ENCODE measurements at regions not wholly inside any gene's neighbourhood (a gene's known extent, or its start where the extent isn't known, plus 50 kb on each side); places are given as distances from the start of the nearest gene placed in this dataset.

DNA sequence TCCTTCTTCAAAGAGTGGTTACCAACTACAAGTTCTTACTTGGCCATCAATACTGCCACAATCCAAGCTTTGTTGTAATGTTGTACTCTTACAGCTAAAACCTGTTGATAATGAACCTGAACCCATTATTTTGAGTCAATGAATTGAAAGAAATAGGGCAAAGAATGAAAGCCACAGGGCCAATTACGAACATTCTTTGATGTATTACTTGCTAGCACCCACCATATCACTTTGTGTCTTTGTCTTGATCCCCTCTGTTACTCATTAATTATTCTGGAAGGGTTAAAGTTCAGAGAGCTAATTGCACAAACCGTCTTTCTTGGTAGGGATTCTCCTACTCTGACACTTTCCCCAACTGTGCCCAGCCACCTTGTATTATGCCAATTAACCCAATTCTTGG, 53.2 kb upstream of the TFEC start:
- intact Hi-C loops (cut with micrococcal nuclease) = no loop called here

DNA sequence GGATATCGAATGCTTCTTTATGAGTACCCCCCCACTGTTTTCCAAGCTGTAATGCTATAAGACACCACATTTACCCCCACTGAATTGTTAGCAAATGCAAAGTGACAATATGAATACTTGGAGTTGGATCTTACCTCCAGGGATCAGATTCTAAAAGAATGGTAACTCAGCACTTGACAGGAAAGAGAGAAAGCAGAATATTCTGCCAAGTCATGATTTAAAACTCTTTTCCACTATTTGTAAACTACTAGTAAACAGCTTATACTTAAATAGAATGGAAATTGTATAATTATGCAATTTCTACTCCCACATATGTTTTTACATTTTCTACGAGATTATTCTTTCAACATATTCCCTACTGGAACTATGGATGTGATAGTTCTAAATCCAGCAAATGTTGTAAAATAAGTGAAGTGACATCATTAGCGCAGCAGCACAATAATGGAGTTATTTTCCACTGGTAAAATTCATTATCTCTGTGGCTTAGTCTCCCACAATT, 56.0 kb upstream of the TFEC start:
- intact Hi-C loops (cut with micrococcal nuclease) = no loop called here

DNA sequence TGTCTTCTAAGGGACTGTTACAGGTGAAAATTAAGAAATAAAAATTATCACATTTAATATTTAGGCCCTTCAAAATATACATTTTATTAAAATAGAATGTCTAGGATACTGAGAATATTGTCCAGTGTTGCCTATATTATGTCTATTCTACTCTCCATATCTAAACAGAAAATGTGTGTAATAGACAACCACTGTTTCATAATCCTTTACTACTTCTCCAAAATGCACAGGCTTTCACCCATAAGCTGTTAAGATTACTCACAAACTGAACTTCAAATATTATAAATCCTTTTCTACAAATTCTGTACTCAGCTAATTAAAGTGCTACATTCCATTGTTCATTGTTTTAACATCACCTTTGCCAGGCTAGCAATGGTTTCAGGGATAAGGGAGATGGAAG, 56.7 kb upstream of the TFEC start:
- intact Hi-C loops (cut with micrococcal nuclease) = no loop called here

DNA sequence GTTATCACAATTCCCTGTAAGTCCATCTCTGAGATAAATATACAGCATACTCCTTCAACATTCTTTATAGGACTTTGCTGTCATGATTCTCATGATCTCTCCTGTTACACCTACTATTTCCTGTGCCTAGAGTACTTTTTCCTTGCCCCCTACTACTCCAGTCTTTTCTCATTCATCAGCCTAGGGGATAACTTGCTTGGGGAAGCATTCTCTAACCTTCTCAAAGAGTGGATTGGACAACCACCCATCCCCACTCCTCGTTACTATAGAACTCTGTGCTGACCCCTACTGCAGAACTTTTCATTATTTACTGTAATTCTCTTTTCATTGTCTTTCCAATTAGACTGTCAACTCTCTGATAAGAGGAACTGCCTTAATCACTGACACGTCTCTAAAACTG, 57.4 kb upstream of the TFEC start:
- intact Hi-C loops (cut with micrococcal nuclease) = no loop called here

DNA sequence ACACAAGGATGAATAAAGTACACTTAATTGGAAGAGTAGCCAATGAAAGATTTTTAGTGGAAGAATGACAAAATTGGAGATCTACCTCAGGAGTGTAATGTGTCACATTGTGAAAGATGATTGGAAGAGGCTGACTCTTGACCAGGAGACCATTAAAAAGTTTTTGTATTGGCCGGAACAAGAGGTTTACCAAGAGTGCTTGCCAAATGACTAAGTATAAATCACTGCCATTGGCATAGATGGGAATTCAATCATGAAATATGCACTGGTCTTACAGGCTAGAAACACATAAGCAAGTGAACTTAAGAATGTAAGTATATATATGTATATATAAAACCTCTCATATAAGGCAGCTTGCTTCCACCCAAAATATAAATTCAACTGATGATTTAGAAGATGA, 58.7 kb upstream of the TFEC start:
- intact Hi-C loops (cut with micrococcal nuclease) = no loop called here

DNA sequence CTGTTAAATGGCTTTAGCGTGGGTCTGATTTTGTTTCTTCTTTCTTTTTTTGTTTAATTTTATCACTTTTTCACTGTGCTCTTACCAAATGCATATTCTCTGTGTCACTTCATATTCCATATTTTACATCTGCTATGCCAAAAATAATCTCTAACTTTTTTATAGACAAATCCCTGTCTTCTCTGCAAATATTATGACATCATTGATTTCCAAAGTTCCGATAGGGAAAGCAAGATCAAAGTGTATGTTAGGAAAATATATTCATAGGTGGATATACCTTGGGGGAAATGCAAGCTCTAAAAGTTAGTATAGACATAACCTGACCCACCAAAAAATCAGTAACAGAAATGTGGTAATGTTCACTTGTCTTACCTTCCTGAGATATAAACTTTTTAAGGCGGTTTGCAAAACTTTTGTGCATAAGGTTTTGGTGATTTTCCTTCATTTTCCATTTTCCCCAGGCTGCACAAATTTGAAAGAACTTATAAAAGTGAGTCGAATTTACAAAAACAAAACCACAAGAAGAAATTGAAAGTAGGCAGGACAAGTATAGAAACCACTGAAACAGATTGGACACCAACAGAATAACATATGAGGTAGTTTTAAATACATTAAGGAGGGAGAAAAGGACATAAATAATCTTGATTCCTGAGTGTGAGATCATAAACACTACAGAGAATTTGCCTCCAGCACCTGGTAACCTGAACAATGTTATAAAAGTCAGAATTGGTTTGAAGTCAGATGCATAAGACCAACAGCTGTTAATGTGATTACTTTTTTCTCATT, 63.1 kb upstream of the TFEC start:
- intact Hi-C loops (cut with micrococcal nuclease) = no loop called here

DNA sequence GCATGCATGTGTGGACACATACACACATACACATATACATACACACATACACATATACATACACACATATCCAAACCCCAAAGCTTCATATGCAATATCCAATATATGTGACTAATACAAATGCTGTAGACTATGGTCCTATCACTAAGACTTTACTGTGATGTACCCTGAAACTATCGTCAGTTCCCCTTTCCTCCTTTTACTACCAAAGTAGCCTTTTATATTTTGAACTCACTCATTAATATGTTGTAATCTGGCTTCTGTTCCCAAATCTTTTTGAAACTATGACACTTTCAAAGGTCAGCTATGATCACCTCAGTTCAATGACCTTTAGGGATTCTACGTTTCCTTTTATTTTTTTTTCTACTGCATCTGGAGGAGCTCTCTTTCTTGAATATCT, 64.8 kb upstream of the TFEC start:
- intact Hi-C loops (cut with micrococcal nuclease) = no loop called here

DNA sequence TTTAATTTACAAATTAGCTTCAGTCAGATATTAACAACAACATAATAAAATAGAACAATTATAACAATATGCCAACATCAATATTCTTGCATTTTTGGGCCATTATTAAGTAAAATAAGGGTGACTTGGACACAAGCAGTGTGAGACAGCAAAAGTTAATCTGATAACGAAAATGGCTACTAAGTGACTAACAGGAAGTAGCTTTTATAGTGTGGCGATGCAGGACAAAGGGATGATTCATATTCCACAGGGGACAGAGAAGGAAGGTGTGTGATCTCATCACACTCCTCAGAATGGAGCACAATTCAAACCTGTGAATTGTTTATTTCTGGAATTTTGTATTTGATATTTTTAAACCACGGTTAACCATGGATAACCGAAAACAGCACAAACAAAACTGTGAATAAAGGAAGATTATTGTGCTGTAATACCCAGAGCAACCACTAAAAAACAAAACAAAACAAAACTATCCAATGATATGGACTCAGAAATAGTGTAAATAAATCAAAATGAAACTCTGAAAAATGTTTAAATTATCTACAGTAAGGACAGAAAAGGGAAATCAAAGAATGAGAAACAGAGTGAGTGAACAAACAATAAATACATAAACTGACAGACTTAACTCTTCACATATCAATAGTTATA, 66.9 kb upstream of the TFEC start:
- intact Hi-C loops (cut with micrococcal nuclease) = no loop called here

DNA sequence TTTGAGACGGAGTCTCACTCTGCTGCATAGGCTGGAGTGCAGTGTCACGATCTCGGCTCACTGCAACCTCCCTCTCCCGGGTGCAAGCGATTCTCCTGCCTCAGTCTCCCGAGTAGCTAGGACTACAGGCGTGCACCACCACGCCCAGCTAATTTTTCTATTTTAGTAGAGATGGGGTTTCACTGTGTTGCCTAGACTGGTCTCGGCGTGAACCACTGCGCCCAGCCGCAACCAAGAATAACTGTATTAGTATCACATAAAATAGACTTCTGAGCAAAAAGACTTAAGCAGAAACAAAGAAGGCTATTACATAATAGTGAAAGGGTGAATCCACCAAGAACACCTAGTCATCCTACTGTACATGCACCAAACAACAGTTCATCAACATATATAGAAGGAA, 67.6 kb upstream of the TFEC start:
- intact Hi-C loops (cut with micrococcal nuclease) = no loop called here

DNA sequence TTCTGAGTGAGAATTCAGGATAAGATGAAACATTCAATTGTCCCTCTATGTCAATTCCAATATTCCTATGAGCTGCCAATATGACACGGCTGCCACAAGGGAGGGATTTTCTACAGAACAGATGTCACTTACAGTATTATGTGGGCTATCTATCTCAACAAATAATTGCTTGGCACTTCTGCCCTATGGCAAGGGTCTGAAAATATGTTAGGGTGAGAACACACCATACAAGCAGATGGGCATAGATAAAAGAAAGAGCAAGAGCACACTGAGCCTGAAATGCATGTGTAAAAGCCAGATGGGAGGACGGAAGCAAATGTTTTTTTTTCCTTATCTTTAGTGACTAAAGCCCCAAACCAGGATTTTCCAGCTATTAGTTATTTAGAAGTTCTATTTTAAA, 70.1 kb upstream of the TFEC start:
- intact Hi-C loops (cut with micrococcal nuclease) = no loop called here

DNA sequence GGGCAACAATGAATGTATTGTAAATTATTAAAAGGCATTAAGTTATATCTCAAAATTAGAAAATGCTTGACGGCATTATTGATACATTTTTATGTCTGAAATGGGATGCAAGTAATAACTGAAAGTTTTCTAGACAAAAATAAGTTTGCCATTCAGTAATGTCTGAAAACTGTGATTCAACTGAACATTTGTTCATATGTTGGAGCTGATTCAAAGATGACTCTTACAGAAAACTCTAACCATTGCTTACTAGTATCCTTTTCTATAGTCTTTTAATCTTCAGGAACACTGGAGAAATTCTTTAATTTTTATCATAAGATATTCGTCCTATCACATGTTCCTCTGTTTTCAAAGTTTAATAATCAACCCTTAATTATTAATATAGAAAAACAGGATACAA, 71.1 kb upstream of the TFEC start:
- intact Hi-C loops (cut with micrococcal nuclease) = no loop called here

DNA sequence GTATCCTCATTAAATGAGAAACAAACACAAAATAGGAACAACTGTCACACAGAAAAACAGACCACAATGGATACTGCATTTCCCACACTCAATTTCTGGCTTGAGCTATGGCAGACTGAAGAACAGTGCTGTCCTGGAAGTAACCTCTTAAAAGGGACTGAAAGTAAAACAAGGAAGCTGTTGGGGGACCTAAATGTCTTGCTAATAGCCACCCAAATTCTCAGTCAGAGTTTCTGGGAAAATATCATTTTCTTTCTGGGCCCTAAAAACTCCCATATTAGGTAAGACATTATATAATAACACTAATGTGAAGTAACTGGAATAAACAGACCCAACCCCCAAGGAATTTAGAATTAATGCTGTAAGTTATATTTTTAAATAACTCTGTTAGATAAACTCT, 80.9 kb upstream of the TFEC start:
- intact Hi-C loops (cut with micrococcal nuclease) = no loop called here

DNA sequence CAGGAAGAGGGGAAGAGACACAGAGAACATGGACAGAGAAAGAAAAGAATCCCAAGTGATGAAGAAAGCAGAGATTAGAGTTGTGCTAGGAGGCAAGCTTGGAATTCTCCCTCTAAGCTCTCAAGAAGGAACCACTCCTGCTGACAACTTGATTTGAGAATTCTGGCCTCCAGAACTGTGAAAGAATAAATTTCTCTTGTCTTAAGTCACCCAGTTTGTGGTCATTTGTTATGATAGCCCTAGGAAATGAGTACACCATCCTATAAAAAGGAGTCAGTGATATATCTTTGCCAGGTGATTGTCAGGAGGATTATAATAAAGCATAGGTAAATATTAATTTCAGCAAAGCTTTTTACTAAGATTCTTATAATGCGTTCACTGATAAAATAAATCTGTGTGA, 82.7 kb upstream of the TFEC start:
- intact Hi-C loops (cut with micrococcal nuclease) = no loop called here

DNA sequence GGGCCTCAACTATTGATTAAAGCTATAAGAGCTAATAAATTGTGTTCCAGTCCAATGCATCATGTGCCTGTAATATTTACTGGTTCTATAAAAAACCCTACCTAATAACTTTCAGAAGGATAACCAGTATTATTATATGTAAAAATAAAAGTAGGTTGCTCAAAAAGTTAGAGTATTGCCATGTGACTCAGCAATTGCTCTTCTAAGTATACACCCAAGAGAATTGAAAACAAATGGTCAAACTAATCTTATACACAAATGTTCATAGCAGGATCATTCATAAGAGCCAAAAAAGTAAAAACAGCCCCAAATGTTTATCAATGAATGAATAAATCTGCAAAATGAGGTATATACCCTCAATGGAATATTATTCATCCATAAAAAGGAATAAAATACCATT, 89.5 kb upstream of the TES start:
- intact Hi-C loops (cut with micrococcal nuclease) = no loop called here

DNA sequence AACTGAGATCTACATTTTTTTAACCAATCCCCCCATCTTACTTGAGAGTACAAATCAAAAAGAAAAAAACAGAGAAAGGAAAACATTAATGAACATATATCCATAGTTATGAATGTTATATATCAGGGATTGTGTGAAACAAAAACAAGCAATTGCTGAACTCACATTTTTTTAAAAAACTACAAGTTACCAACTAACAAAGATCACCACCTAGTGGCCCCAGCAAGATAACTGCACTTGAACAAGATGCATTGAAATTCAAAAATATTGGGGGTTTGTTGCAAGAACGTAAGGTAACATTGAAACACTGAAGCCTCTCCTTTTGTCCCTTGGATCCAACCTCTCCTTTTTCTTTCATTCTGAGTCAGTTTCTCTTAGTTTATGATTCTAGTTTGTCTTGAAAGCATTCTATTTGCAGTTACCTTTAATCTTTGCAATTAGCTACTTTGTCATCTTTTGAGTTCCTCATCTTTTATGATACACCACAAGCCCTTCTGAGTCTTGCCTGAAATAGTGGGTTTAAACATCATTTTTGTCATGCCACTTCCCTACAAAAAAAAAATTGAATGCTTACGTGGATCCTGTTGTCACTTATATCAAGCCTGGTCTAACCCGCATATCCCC, 87.3 kb upstream of the TES start:
- intact Hi-C loops (cut with micrococcal nuclease) = no loop called here

DNA sequence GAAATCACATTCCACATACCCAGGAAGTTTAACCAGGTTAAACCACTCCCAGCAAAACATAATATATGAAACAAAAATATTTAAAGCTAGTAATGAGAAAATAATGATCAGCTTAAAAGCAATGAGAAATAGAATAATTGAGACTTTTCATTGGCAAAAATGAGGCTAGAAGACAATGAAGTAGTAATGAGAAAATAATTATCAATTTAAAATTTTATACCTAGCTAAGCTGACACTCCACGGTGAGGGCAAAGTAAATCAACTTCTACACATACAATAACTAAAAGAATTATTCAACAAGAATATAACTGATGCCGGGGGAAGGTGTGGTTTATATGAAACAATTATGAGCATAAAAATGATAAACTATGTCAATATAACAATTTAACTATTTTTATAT, 82.2 kb upstream of the TES start:
- intact Hi-C loops (cut with micrococcal nuclease) = no loop called here

DNA sequence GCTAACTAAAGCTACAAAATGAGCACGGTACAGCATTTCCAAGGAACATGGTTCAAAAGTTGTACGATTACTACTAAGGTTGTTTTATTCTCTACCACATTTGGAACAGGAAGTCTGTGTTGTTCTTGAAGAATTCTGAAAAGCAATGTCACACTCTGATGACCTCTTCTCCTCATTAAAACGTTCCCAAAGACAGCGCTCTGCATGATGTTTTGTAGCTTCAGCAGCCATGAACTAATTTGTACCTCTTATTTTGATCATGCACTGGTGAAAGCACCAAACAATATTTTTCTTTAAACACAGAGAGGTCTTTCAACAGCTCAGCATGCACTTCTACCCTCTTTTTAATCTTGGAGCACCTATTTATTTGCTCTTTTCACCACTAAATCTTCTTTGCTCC, 75.0 kb upstream of the TES start:
- intact Hi-C loops (cut with micrococcal nuclease) = no loop called here

DNA sequence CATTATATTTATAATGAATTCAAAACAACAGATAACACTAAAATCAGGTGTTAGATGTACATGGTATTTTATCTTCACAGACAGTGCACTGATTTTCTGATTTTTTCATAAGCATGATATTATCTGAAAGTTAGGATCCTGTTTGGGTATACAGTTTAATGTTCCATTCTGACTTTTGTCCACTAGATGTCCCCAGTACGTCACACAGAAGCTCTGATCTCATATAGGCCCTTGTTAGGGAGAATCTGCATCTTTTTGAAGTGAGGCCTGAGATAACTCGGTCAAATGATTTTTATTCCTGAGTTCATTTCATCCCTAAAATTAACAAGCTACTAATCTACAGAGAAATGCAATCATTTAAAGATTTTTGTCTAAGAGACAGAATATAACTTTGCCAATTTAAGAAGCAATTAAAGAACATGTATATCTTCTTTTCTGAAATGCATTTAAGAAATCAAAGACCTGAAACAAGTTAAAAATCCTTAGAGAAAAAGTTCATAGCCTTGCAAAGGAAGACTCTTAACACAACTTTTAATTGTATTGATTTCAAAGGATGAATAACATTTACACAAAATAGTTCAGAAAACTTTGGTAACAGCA, 72.0 kb upstream of the TES start:
- intact Hi-C loops (cut with micrococcal nuclease) = loop anchor here (1.0 to 2.0 kb wide), 4 partner anchors 35 to 451 kb away; no protein-coding TSS in a partner anchor

DNA sequence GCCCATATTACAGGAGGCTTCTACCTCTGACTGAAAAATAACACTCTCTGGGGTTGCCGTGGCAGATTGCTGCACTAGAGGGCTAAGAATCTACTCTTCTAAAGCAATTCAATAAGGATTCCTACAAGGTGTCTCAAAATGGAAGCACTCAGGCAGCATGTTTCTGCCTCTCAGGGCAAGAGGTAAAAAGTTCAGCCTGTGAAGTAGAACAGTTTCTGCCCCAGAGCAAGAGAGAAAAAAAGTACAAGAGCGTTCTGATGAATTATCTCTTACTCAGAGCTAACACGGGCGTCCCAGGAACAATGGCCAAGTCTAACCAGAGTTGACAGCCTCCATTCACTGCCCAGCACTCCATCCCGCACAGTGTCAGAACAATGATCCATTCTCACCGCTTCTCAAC, 71.3 kb upstream of the TES start:
- intact Hi-C loops (cut with micrococcal nuclease) = loop anchor here (2.0 kb wide), 1 partner anchor 388 kb away; no protein-coding TSS in a partner anchor

DNA sequence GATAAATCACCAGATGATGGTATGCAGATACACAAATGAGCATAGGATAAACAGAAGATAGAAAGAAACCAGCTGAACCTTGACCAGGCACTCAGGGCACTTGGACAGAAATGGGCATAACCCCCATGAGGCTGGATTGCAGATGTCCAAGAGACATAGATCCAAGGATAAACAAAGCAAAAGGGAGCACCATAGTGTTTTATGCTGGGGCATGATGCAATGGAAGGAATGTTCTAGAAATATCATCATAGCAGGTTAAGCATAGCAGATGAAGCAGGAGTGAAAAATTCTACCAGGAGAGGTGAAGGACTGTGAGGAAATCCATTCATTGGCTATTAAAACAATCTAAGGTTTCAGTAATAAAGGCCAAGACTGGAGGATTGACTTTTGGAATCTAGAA, 70.5 kb upstream of the TES start:
- intact Hi-C loops (cut with micrococcal nuclease) = loop anchor here (2.0 kb wide), 1 partner anchor 387 kb away; no protein-coding TSS in a partner anchor

DNA sequence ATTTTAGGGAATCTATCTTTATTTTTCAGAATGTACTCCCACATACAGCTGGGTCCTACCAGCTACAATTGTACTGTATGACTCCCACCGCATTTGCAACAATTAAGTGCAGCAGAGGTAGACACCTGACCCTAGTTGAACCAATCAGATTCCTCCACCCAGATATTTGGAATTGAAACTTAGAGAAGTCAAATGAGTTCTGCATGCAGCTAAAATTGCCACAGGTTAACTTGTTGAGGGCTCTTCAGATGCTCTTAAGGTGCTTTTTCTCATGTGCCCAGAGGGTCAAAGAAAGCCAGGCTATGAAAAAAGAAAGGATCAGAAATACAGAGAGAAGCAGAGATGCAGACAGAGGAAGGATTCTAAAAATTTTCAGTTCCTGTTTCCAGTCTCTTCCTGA, 68.0 kb upstream of the TES start:
- intact Hi-C loops (cut with micrococcal nuclease) = no loop called here

DNA sequence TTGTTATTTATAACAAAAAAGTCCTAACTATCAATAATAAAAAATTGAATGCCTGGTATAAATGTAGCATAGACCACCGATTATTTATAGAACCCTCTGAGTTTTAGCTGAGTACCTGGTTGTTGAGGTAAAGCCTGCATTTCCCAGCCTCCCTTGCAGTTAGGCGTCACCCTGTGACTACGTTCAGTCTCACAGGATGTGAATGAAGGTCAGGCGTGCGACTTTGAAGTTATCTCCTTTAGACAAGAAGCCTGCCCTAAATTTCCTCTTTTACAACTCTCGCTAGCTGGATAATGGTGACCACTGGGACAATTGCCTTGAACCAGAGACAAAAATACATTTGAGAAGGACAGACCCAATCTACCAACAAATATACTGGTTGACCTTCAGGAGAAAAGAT, 67.5 kb upstream of the TES start:
- intact Hi-C loops (cut with micrococcal nuclease) = no loop called here
